ENCODE measurements at regions not wholly inside any gene's neighbourhood (a gene's known extent, or its start where the extent isn't known, plus 50 kb on each side); places are given as distances from the start of the nearest gene placed in this dataset.

GRCh38 chr7:159250471-159250870, 105.8 kb upstream of the VIPR2 start:
- TF ChIP-seq CTCF (IDR thresholded peaks at IDR 0.05) (no peak), ZFX (IDR thresholded peaks at IDR 0.05; ENCODE audit: borderline replicate concordance) (no peak)
- no peak overlapping the region for H3K27ac ChIP-seq

DNA sequence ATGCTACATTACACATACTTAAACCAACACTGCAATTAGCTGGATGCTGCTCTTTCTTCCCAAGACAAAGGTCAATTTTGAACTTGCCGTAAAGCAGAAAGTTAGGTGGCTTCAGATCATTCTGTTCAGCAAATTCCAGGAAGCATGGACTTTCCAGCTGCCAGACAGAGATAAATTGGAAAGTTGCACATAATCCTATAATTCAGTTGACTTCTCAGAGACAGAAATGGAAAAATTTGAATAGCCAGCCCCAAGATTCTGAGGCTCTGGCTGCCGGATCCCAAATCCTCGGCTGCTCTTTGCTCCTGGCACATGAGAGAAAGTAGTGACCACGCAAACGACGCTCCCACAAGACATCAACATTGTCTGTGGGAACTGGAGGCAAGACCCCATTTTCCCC, 105.0 kb upstream of the VIPR2 start:
- TF ChIP-seq ZFX (IDR thresholded peaks at IDR 0.05; ENCODE audit: borderline replicate concordance) (no peak), CTCF (IDR thresholded peaks at IDR 0.05) (no peak)
- no peak overlapping the region for H3K27ac ChIP-seq

GRCh38 chr7:159247910-159248309, 103.2 kb upstream of the VIPR2 start:
- H3K27ac ChIP-seq: no peak overlapping the region
- TF ChIP-seq CTCF (IDR thresholded peaks at IDR 0.05) (no peak), ZFX (IDR thresholded peaks at IDR 0.05; ENCODE audit: borderline replicate concordance) (no peak)

- no peak overlapping the region for H3K27ac ChIP-seq
- TF ChIP-seq ZFX (IDR thresholded peaks at IDR 0.05; ENCODE audit: borderline replicate concordance): no peak
- TF ChIP-seq CTCF (IDR thresholded peaks at IDR 0.05): no peak
These were observed 102.2 kb upstream of the VIPR2 start for GRCh38 chr7:159246702-159247480.

DNA sequence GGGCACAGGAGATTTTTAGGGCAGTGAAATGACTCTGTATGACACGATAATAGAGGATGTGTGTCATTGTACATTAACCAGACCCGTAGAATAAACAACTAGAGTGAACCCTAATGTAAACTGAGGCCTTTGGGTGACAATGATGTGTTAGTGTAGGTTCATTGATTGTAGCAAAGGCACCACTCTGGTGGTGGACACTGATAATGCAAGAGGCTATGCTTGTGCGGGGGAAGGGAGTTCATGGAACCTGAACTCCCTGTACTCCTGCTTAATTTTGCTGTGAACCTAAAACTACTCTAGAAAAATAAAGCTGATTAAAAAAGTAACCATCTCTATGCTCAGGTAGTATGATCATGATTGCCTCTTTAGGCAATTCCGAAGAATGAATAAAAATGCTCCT, 96.3 kb upstream of the VIPR2 start:
- no peak overlapping the region for H3K27ac ChIP-seq
- no peak for TF ChIP-seq ZFX (IDR thresholded peaks at IDR 0.05; ENCODE audit: borderline replicate concordance)
- TF ChIP-seq CTCF (IDR thresholded peaks at IDR 0.05): no peak

DNA sequence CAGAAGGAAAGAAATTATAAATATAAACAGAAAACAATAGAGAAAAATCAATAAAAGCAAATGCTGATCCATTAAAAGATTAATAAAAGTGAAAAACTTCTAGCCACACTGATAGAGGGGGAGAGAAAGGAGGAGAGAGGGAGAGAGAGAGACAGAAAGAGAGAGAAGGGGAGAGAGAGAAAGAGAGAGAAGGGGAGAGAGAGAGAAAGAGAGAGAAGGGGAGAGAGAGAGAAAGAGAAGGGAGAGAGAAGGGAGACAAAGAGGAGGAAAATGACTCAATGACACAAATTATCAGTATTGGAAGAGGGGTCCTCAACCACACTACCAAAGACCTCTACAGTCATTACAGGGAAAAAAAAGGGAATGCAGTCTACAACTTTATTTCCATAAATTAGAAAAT, 94.4 kb upstream of the VIPR2 start:
- no peak overlapping the region for H3K27ac ChIP-seq
- TF ChIP-seq CTCF (IDR thresholded peaks at IDR 0.05): no peak
- no peak for TF ChIP-seq ZFX (IDR thresholded peaks at IDR 0.05; ENCODE audit: borderline replicate concordance)

DNA sequence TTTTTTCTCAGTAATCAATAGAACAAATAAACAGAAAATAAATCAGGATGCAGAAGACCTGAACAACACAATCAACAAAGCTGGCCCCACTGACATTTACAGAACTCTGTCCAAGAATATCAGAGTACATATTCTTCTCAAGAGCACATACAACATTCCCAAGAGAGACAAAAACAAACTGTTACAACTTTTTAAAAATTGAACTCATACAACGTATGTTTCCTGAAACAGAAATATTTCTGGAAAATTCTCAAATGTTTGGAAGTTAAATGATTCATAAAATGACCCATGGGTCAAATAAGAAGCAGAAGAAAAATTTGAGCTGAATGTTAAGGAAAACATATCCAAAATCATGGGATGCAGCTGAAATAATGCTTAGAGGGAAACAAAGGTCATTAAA, 93.9 kb upstream of the VIPR2 start:
- no peak overlapping the region for H3K27ac ChIP-seq
- TF ChIP-seq ZFX (IDR thresholded peaks at IDR 0.05; ENCODE audit: borderline replicate concordance): no peak
- no peak for TF ChIP-seq CTCF (IDR thresholded peaks at IDR 0.05)
